ENCODE measurements at regions not wholly inside any gene's neighbourhood (a gene's known extent, or its start where the extent isn't known, plus 50 kb on each side); places are given as distances from the start of the nearest gene placed in this dataset.

DNA sequence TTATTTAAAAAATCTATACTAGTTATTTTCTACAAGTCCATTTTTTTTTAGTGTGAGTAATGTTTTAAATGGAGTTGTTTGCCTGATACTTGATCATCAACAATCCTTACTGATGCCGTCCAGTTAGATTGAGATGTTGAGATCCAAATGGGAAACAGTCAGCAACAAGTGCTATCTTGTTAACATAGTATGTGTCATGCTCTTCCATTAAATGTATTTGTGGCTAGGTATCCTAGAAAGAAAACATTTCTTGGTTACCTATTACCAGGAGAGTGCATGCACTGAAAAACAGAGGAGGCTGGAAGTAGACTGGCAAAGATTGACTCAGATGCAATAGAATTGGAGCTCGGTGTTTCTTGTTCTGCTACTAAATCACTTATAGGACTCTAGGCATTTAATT, 123.4 kb upstream of the MAN2A1 start:
- BruUV-seq (replicated peaks): no TSS peak
- DNase-seq (ENCODE audit: low read depth, low spot score) (no peak), FAIRE-seq (no peak)
- no peak overlapping the region for H3K9ac ChIP-seq (replicated peaks; ENCODE audit: extremely low read depth, insufficient read depth, low read length)
- H3K79me2 ChIP-seq (ENCODE audit: control insufficient read depth, insufficient read depth, low read length): no peaks in the 10 kb centered on the region
- intact Hi-C loops (cut with micrococcal nuclease) (no loop called here), dilution Hi-C loops (cut with MboI; ENCODE audit: extremely low pct_ligation_motif_present, low sequenced_read_pairs) (no loop called here)
- no peaks in the 10 kb centered on the region for H3K9me3 ChIP-seq (replicated peaks; ENCODE audit: control insufficient read depth, insufficient read depth, low read length)
- H3K27me3 ChIP-seq (ENCODE audit: control insufficient read depth in 2 of 2, insufficient read depth in 2 of 2, low read length in 2 of 2): peaks cover 0 to 1% of the 10 kb centered on the region in 2 experiments
- no peaks in the 10 kb centered on the region for H4K20me1 ChIP-seq (replicated peaks; ENCODE audit: control insufficient read depth, extremely low read depth, insufficient read depth, low read length)
- no peak overlapping the region for H3K27ac ChIP-seq (ENCODE audit: insufficient read depth, low read depth, low read length)
- CTCF ChIA-PET: interaction anchor here (1.1 kb wide), 1 partner anchor 1059 kb away, joined by 3 read pairs; no protein-coding TSS in a partner anchor
- H3K36me3 ChIP-seq (ENCODE audit: control insufficient read depth in 2 of 2, extremely low read depth in 1 of 2, insufficient read depth in 2 of 2, low read length in 2 of 2): no peaks in the 10 kb centered on the region
- TF ChIP-seq, protein P1, sequence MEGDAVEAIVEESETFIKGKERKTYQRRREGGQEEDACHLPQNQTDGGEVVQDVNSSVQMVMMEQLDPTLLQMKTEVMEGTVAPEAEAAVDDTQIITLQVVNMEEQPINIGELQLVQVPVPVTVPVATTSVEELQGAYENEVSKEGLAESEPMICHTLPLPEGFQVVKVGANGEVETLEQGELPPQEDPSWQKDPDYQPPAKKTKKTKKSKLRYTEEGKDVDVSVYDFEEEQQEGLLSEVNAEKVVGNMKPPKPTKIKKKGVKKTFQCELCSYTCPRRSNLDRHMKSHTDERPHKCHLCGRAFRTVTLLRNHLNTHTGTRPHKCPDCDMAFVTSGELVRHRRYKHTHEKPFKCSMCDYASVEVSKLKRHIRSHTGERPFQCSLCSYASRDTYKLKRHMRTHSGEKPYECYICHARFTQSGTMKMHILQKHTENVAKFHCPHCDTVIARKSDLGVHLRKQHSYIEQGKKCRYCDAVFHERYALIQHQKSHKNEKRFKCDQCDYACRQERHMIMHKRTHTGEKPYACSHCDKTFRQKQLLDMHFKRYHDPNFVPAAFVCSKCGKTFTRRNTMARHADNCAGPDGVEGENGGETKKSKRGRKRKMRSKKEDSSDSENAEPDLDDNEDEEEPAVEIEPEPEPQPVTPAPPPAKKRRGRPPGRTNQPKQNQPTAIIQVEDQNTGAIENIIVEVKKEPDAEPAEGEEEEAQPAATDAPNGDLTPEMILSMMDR (IDR thresholded peaks at IDR 0.05; ENCODE audit: extremely low read depth in 1 of 2, insufficient read depth in 1 of 2, low read depth in 1 of 2, low read length in 2 of 2): no peak
- TF ChIP-seq, protein P2, sequence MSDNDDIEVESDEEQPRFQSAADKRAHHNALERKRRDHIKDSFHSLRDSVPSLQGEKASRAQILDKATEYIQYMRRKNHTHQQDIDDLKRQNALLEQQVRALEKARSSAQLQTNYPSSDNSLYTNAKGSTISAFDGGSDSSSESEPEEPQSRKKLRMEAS (IDR thresholded peaks at IDR 0.05; ENCODE audit: insufficient read depth, insufficient read length): no peak
- TF ChIP-seq JUN (IDR thresholded peaks at IDR 0.05; ENCODE audit: borderline replicate concordance, insufficient read depth, insufficient read length, low read depth): no peak
- no peak for TF ChIP-seq MYC (IDR thresholded peaks at IDR 0.05; ENCODE audit: low read depth, low read length)
- no peak for TF ChIP-seq POLR2AphosphoS5 (IDR thresholded peaks at IDR 0.05; ENCODE audit: insufficient read depth, low read depth, low read length)
- TF ChIP-seq POLR2A (IDR thresholded peaks at IDR 0.05; ENCODE audit: low read depth, low read length): no peak
- TF ChIP-seq GATA2 (IDR thresholded peaks at IDR 0.05; ENCODE audit: insufficient read depth, insufficient read length, low read depth, low read length): no peak
- TF ChIP-seq FOS (IDR thresholded peaks at IDR 0.05; ENCODE audit: borderline replicate concordance, insufficient read depth, low read length): no peak
- no peak for TF ChIP-seq EZH2 (IDR thresholded peaks at IDR 0.05; ENCODE audit: borderline replicate concordance, low read depth, low read length, severe bottlenecking)
- POLR2A ChIA-PET: no interaction called here
- H3K4me1 ChIP-seq (ENCODE audit: control insufficient read depth, extremely low read depth, insufficient read depth, low read length): no peaks in the 10 kb centered on the region
- H3K4me3 ChIP-seq (replicated peaks in 1 of 3; ENCODE audit: insufficient read depth in 1 of 3, low read depth in 1 of 3, low read length in 3 of 3): no peak overlapping the region
- H3K4me2 ChIP-seq (ENCODE audit: insufficient read depth, low read length): no peak overlapping the region
- H3K9me1 ChIP-seq (replicated peaks; ENCODE audit: control insufficient read depth, extremely low read depth, insufficient read depth, low read length): no peaks in the 10 kb centered on the region
- H2AFZ ChIP-seq (ENCODE audit: low read depth, low read length): no peak overlapping the region
